ENCODE measurements at regions not wholly inside any gene's neighbourhood (a gene's known extent, or its start where the extent isn't known, plus 50 kb on each side); places are given as distances from the start of the nearest gene placed in this dataset.

- in situ Hi-C loops (cut with MboI; ENCODE audit: low sequenced_read_pairs), result no loop called here
- Histone ChIP-seq H2BK15ac (ENCODE audit: low read depth, low read length) (no peak overlapping the region), H3K23ac (ENCODE audit: low read depth, low read length) (no peak overlapping the region), H4K8ac (ENCODE audit: low read depth in 2 of 2, low read length in 2 of 2) (no peak overlapping the region), H4K91ac (ENCODE audit: insufficient read depth, low read depth, low read length) (no peak overlapping the region), H2BK20ac (ENCODE audit: low read depth, low read length) (no peak overlapping the region), H2BK120ac (ENCODE audit: low read depth, low read length) (no peak overlapping the region), H3K4ac (ENCODE audit: low read depth, low read length) (no peak overlapping the region), H3K36me3 (ENCODE audit: control insufficient read depth, insufficient read depth, low read length) (no peaks in the 10 kb centered on the region), H2AK9ac (replicated peaks; ENCODE audit: low read depth, low read length, poor library complexity) (no peak overlapping the region), H3K4me3 (ENCODE audit: insufficient read depth, low read depth, low read length) (no peak overlapping the region), H3K18ac (ENCODE audit: low read depth, low read length) (no peak overlapping the region), H2AK5ac (ENCODE audit: low read depth, low read length) (no peak overlapping the region), H3K14ac (replicated peaks; ENCODE audit: low read depth, low read length) (no peak overlapping the region), H3K9me3 (ENCODE audit: control insufficient read depth, insufficient read depth, low read length) (peaks cover 2% of the 10 kb centered on the region; the same call in 1 of the 2 replicates), H2AFZ (replicated peaks; ENCODE audit: low read length, poor library complexity) (no peak overlapping the region), H3K27ac (ENCODE audit: insufficient read depth, low read length) (no peak overlapping the region), H3K4me2 (ENCODE audit: low read depth, low read length) (no peak overlapping the region), H3K79me1 (ENCODE audit: low read depth in 1 of 2, low read length in 2 of 2) (no peaks in the 10 kb centered on the region), H3K9me1 (ENCODE audit: insufficient read depth, low read length) (no peaks in the 10 kb centered on the region), H4K5ac (ENCODE audit: low read depth, low read length) (no peak overlapping the region), H3K27me3 (ENCODE audit: control insufficient read depth, insufficient read depth, low read length) (no peaks in the 10 kb centered on the region), H2BK5ac (ENCODE audit: low read depth, low read length, poor library complexity, severe bottlenecking) (no peak overlapping the region), H3K4me1 (ENCODE audit: control insufficient read depth, insufficient read depth, low read length) (no peaks in the 10 kb centered on the region), H4K20me1 (ENCODE audit: insufficient read depth, low read length) (no peaks in the 10 kb centered on the region), H3K56ac (ENCODE audit: extremely low read depth, insufficient read depth, low read length) (no peak overlapping the region), H3K9ac (ENCODE audit: low read depth, low read length) (no peak overlapping the region)
- no peak for DNase-seq
- WGBS, 2 experiments (ENCODE audit: extremely low coverage in 2 of 2, insufficient read length in 1 of 2), result 65% methylated on average over 3 of the region's 8 CpGs; no CpG with 5 or more reads in 1 of the 2 experiments
- POLR2A ChIA-PET (ENCODE audit: unreplicated experiment), result no interaction called here
- TF ChIP-seq CEBPB (IDR thresholded peaks at IDR 0.05; ENCODE audit: low read depth, low read length), result no peak
- TF ChIP-seq NFE2L2 (IDR thresholded peaks at IDR 0.05; ENCODE audit: low read depth, low read length), result no peak
- no peak for TF ChIP-seq POLR2A (IDR thresholded peaks at IDR 0.05; ENCODE audit: low read depth, low read length)
- TF ChIP-seq RAD21 (IDR thresholded peaks at IDR 0.05; ENCODE audit: low read length), result no peak
- no peak for TF ChIP-seq BHLHE40 (IDR thresholded peaks at IDR 0.05; ENCODE audit: low read depth, low read length)
- no peak for TF ChIP-seq RCOR1 (IDR thresholded peaks at IDR 0.05; ENCODE audit: insufficient replicate concordance, low read length)
- TF ChIP-seq RFX5 (IDR thresholded peaks at IDR 0.05; ENCODE audit: low read depth, low read length), result no peak
- no peak for TF ChIP-seq FOS (IDR thresholded peaks at IDR 0.05; ENCODE audit: low read depth, low read length)
- TF ChIP-seq MAZ (IDR thresholded peaks at IDR 0.05; ENCODE audit: borderline replicate concordance, low read depth, low read length), result no peak
- TF ChIP-seq MAFK (IDR thresholded peaks at IDR 0.05; ENCODE audit: low read depth, low read length), result no peak
- TF ChIP-seq, protein P1, sequence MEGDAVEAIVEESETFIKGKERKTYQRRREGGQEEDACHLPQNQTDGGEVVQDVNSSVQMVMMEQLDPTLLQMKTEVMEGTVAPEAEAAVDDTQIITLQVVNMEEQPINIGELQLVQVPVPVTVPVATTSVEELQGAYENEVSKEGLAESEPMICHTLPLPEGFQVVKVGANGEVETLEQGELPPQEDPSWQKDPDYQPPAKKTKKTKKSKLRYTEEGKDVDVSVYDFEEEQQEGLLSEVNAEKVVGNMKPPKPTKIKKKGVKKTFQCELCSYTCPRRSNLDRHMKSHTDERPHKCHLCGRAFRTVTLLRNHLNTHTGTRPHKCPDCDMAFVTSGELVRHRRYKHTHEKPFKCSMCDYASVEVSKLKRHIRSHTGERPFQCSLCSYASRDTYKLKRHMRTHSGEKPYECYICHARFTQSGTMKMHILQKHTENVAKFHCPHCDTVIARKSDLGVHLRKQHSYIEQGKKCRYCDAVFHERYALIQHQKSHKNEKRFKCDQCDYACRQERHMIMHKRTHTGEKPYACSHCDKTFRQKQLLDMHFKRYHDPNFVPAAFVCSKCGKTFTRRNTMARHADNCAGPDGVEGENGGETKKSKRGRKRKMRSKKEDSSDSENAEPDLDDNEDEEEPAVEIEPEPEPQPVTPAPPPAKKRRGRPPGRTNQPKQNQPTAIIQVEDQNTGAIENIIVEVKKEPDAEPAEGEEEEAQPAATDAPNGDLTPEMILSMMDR (conservative IDR thresholded peaks at IDR 0.05; ENCODE audit: low read depth, low read length), result no peak
- TF ChIP-seq, protein P2, sequence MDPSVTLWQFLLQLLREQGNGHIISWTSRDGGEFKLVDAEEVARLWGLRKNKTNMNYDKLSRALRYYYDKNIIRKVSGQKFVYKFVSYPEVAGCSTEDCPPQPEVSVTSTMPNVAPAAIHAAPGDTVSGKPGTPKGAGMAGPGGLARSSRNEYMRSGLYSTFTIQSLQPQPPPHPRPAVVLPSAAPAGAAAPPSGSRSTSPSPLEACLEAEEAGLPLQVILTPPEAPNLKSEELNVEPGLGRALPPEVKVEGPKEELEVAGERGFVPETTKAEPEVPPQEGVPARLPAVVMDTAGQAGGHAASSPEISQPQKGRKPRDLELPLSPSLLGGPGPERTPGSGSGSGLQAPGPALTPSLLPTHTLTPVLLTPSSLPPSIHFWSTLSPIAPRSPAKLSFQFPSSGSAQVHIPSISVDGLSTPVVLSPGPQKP (IDR thresholded peaks at IDR 0.05; ENCODE audit: borderline replicate concordance, low read depth, low read length), result no peak
- TF ChIP-seq CHD1 (IDR thresholded peaks at IDR 0.05; ENCODE audit: low read depth, low read length), result no peak
- no peak for TF ChIP-seq MXI1 (IDR thresholded peaks at IDR 0.05; ENCODE audit: borderline replicate concordance, low read depth, low read length)
- TF ChIP-seq, protein P3, sequence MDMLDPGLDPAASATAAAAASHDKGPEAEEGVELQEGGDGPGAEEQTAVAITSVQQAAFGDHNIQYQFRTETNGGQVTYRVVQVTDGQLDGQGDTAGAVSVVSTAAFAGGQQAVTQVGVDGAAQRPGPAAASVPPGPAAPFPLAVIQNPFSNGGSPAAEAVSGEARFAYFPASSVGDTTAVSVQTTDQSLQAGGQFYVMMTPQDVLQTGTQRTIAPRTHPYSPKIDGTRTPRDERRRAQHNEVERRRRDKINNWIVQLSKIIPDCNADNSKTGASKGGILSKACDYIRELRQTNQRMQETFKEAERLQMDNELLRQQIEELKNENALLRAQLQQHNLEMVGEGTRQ (IDR thresholded peaks at IDR 0.05; ENCODE audit: low read depth, low read length), result no peak
- no peak for TF ChIP-seq SMC3 (IDR thresholded peaks at IDR 0.05; ENCODE audit: low read depth, low read length)
- CTCF ChIA-PET, result no interaction called here
- dilution Hi-C loops (cut with HindIII; ENCODE audit: low sequenced_read_pairs, unreplicated experiment), result no loop called here
- no TSS peak for BruUV-seq (replicated peaks)
- ATAC-seq (ENCODE audit: low read depth), result no peak
- intact Hi-C loops (cut with micrococcal nuclease), result no loop called here
These were observed 109.2 kb downstream of the AIPL1 start for GRCh38 chr17:6325741-6326140.

Measured in IMR-90 (cell line).